ENCODE measurements at regions not wholly inside any gene's neighbourhood (a gene's known extent, or its start where the extent isn't known, plus 50 kb on each side); places are given as distances from the start of the nearest gene placed in this dataset.

GRCh38 chr2:59456285-59456684, 1097.2 kb downstream of the BCL11A start:
- Mint-ChIP-seq H3K27me3 (ENCODE audit: low read depth in 3 of 3) (no peaks in the 10 kb centered on the region), H3K9me3 (peaks cover 0 to 33% (median 4%) of the 10 kb centered on the region in 6 donors), H3K4me1 (no peaks in the 10 kb centered on the region), H3K4me3 (no peak overlapping the region), H3K27ac (no peak overlapping the region), H3K36me3 (no peaks in the 10 kb centered on the region)
- DNase-seq = no peak

GRCh38 chr2:59449274-59449673, 1104.2 kb downstream of the BCL11A start:
- Mint-ChIP-seq H3K9me3 (peaks cover 0 to 26% (median 2%) of the 10 kb centered on the region in 6 donors), H3K4me3 (no peak overlapping the region), H3K36me3 (no peaks in the 10 kb centered on the region), H3K27ac (no peak overlapping the region), H3K27me3 (ENCODE audit: low read depth in 3 of 3) (peaks cover 0 to 1% (median 0%) of the 10 kb centered on the region in 3 donors), H3K4me1 (no peaks in the 10 kb centered on the region)
- no peak for DNase-seq

GRCh38 chr2:59440491-59440890, 1113.0 kb downstream of the BCL11A start:
- Mint-ChIP-seq H3K27ac (no peak overlapping the region), H3K4me3 (no peak overlapping the region), H3K27me3 (ENCODE audit: low read depth in 3 of 3) (no peaks in the 10 kb centered on the region), H3K9me3 (peaks cover 0 to 7% (median 3%) of the 10 kb centered on the region in 6 donors), H3K4me1 (no peaks in the 10 kb centered on the region), H3K36me3 (no peaks in the 10 kb centered on the region)
- no peak for DNase-seq

- no peak overlapping the region for H3K4me3 Mint-ChIP-seq
- H3K27ac Mint-ChIP-seq = no peak overlapping the region
- H3K4me1 Mint-ChIP-seq = no peaks in the 10 kb centered on the region
- peaks cover 0 to 38% (median 10%) of the 10 kb centered on the region in 6 donors for H3K9me3 Mint-ChIP-seq
- H3K36me3 Mint-ChIP-seq = no peaks in the 10 kb centered on the region
- DNase-seq = no peak
- peaks cover 0 to 2% (median 2%) of the 10 kb centered on the region in 3 donors for H3K27me3 Mint-ChIP-seq (ENCODE audit: low read depth in 3 of 3)
These were observed 1117.8 kb downstream of the BCL11A start for GRCh38 chr2:59435635-59436034.

GRCh38 chr2:59428940-59429339, 1124.5 kb downstream of the BCL11A start:
- DNase-seq = no peak
- H3K9me3 Mint-ChIP-seq = peaks cover 2 to 60% (median 14%) of the 10 kb centered on the region in 6 donors
- H3K4me3 Mint-ChIP-seq = no peak overlapping the region
- peaks cover 0 to 2% (median 2%) of the 10 kb centered on the region in 3 donors for H3K27me3 Mint-ChIP-seq (ENCODE audit: low read depth in 3 of 3)
- no peaks in the 10 kb centered on the region for H3K36me3 Mint-ChIP-seq
- H3K4me1 Mint-ChIP-seq = no peaks in the 10 kb centered on the region
- no peak overlapping the region for H3K27ac Mint-ChIP-seq

- no peak for DNase-seq
- H3K27me3 Mint-ChIP-seq (ENCODE audit: low read depth in 3 of 3) = peaks cover 0 to 2% (median 2%) of the 10 kb centered on the region in 3 donors
- H3K9me3 Mint-ChIP-seq = peaks cover 2 to 56% (median 14%) of the 10 kb centered on the region in 6 donors
- no peak overlapping the region for H3K27ac Mint-ChIP-seq
- H3K4me3 Mint-ChIP-seq = no peak overlapping the region
- no peaks in the 10 kb centered on the region for H3K4me1 Mint-ChIP-seq
- no peaks in the 10 kb centered on the region for H3K36me3 Mint-ChIP-seq
These were observed 1125.5 kb downstream of the BCL11A start for GRCh38 chr2:59427980-59428379.

GRCh38 chr2:59425247-59425646, 1128.2 kb downstream of the BCL11A start:
- Mint-ChIP-seq H3K9me3 (peaks cover 0 to 36% (median 8%) of the 10 kb centered on the region in 6 donors), H3K27ac (no peak overlapping the region), H3K4me1 (no peaks in the 10 kb centered on the region), H3K36me3 (no peaks in the 10 kb centered on the region), H3K27me3 (ENCODE audit: low read depth in 3 of 3) (no peaks in the 10 kb centered on the region), H3K4me3 (no peak overlapping the region)
- no peak for DNase-seq

GRCh38 chr2:59413751-59414570, 1139.5 kb downstream of the BCL11A start:
- Mint-ChIP-seq H3K36me3 (no peaks in the 10 kb centered on the region), H3K27me3 (ENCODE audit: low read depth in 3 of 3) (no peaks in the 10 kb centered on the region), H3K9me3 (peaks cover 18 to 72% (median 21%) of the 10 kb centered on the region in 6 donors), H3K4me3 (no peak overlapping the region), H3K27ac (no peak overlapping the region), H3K4me1 (no peaks in the 10 kb centered on the region)
- no peak for DNase-seq

- no peak for DNase-seq
- Mint-ChIP-seq H3K36me3 (no peaks in the 10 kb centered on the region), H3K27me3 (ENCODE audit: low read depth in 3 of 3) (peaks cover 0 to 4% (median 0%) of the 10 kb centered on the region in 3 donors), H3K9me3 (peaks cover 3 to 15% (median 9%) of the 10 kb centered on the region in 6 donors), H3K27ac (no peak overlapping the region), H3K4me1 (no peaks in the 10 kb centered on the region), H3K4me3 (no peak overlapping the region)
These were observed 1154.3 kb downstream of the BCL11A start for GRCh38 chr2:59399126-59399525.

GRCh38 chr2:59398081-59398480, 1155.4 kb downstream of the BCL11A start:
- Mint-ChIP-seq H3K4me3 (no peak overlapping the region), H3K27me3 (ENCODE audit: low read depth in 3 of 3) (peaks cover 0 to 4% (median 0%) of the 10 kb centered on the region in 3 donors), H3K9me3 (peaks cover 2 to 14% (median 7%) of the 10 kb centered on the region in 6 donors), H3K36me3 (no peaks in the 10 kb centered on the region), H3K4me1 (no peaks in the 10 kb centered on the region), H3K27ac (no peak overlapping the region)
- no peak for DNase-seq

- Mint-ChIP-seq H3K36me3 (no peaks in the 10 kb centered on the region), H3K27me3 (ENCODE audit: low read depth in 3 of 3) (peaks cover 0 to 4% (median 0%) of the 10 kb centered on the region in 3 donors), H3K9me3 (peaks cover 0 to 14% (median 5%) of the 10 kb centered on the region in 6 donors), H3K27ac (no peak overlapping the region), H3K4me1 (no peaks in the 10 kb centered on the region), H3K4me3 (no peak overlapping the region)
- DNase-seq = no peak
These were observed 1154.0 kb upstream of the FANCL start for GRCh38 chr2:59395119-59395518.

GRCh38 chr2:59391896-59392295, 1150.8 kb upstream of the FANCL start:
- Mint-ChIP-seq H3K4me1 (no peaks in the 10 kb centered on the region), H3K27me3 (ENCODE audit: low read depth in 3 of 3) (peaks cover 0 to 3% (median 0%) of the 10 kb centered on the region in 3 donors), H3K4me3 (no peak overlapping the region), H3K9me3 (peaks cover 0 to 19% (median 5%) of the 10 kb centered on the region in 6 donors), H3K36me3 (no peaks in the 10 kb centered on the region), H3K27ac (no peak overlapping the region)
- no peak for DNase-seq

- Mint-ChIP-seq H3K27ac (no peak overlapping the region), H3K4me3 (no peak overlapping the region), H3K9me3 (peaks cover 0 to 22% (median 7%) of the 10 kb centered on the region in 6 donors), H3K4me1 (no peaks in the 10 kb centered on the region), H3K27me3 (ENCODE audit: low read depth in 3 of 3) (peaks cover 0 to 2% (median 0%) of the 10 kb centered on the region in 3 donors), H3K36me3 (no peaks in the 10 kb centered on the region)
- no peak for DNase-seq
These were observed 1149.5 kb upstream of the FANCL start for GRCh38 chr2:59390581-59390980.

GRCh38 chr2:59389240-59389639, 1148.1 kb upstream of the FANCL start:
- Mint-ChIP-seq H3K9me3 (peaks cover 0 to 25% (median 6%) of the 10 kb centered on the region in 6 donors), H3K36me3 (no peaks in the 10 kb centered on the region), H3K27me3 (ENCODE audit: low read depth in 3 of 3) (peaks cover 0 to 2% (median 0%) of the 10 kb centered on the region in 3 donors), H3K4me3 (no peak overlapping the region), H3K4me1 (no peaks in the 10 kb centered on the region), H3K27ac (no peak overlapping the region)
- DNase-seq = no peak

All from immature natural killer cell (primary cell).